Hematopoietic multipotent progenitor cell (in vitro differentiated cells): ENCODE measurements at regions not wholly inside any gene's neighbourhood (a gene's known extent, or its start where the extent isn't known, plus 50 kb on each side); places are given as distances from the start of the nearest gene placed in this dataset.

Experiments
- DNase-seq, 3 donors: peaks; one replicate each; pipeline ENCODE4 v3.0.0-alpha.2; 2011 to 2015; ENCODE audit warnings: low read depth in 2 of 3, low spot score in 2 of 3

- no peak for DNase-seq
Observed at GRCh38 chr11:42161886-42162285, 702.4 kb upstream of the LRRC4C start.

- no peak for DNase-seq
Observed at GRCh38 chr11:42169191-42169590, 709.7 kb upstream of the LRRC4C start.

GRCh38 chr11:42170601-42171000 is 711.1 kb upstream of the LRRC4C start:
- no peak for DNase-seq

GRCh38 chr11:42171046-42171445 is 711.6 kb upstream of the LRRC4C start:
- no peak for DNase-seq

GRCh38 chr11:42172441-42172840 is 713.0 kb upstream of the LRRC4C start:
- DNase-seq, result no peak

- DNase-seq, result no peak
Observed at GRCh38 chr11:42175203-42175602, 715.8 kb upstream of the LRRC4C start.

- DNase-seq, result no peak
Observed at GRCh38 chr11:42179216-42179615, 719.8 kb upstream of the LRRC4C start.

- no peak for DNase-seq
Observed at GRCh38 chr11:42195289-42196013, 736.0 kb upstream of the LRRC4C start.

- DNase-seq, result no peak
Observed at GRCh38 chr11:42200311-42200710, 740.9 kb upstream of the LRRC4C start.

- DNase-seq, result no peak
Observed at GRCh38 chr11:42201603-42202148, 742.2 kb upstream of the LRRC4C start.

GRCh38 chr11:42205518-42205917 is 746.1 kb upstream of the LRRC4C start:
- DNase-seq, result no peak

GRCh38 chr11:42225664-42226063 is 766.2 kb upstream of the LRRC4C start:
- no peak for DNase-seq

GRCh38 chr11:42232673-42233072 is 773.2 kb upstream of the LRRC4C start:
- DNase-seq, result no peak

- DNase-seq, result no peak
Observed at GRCh38 chr11:42234451-42234951, 775.0 kb upstream of the LRRC4C start.

GRCh38 chr11:42237701-42238235 is 778.3 kb upstream of the LRRC4C start:
- DNase-seq, result no peak

GRCh38 chr11:42239188-42239587 is 779.7 kb upstream of the LRRC4C start:
- no peak for DNase-seq

GRCh38 chr11:42243385-42243784 is 783.9 kb upstream of the LRRC4C start:
- no peak for DNase-seq

GRCh38 chr11:42244376-42244775 is 784.9 kb upstream of the LRRC4C start:
- DNase-seq, result no peak

GRCh38 chr11:42249401-42249800 is 789.9 kb upstream of the LRRC4C start:
- no peak for DNase-seq

GRCh38 chr11:42249956-42250355 is 790.5 kb upstream of the LRRC4C start:
- no peak for DNase-seq

GRCh38 chr11:42251984-42252383 is 792.5 kb upstream of the LRRC4C start:
- DNase-seq, result no peak

GRCh38 chr11:42253156-42253555 is 793.7 kb upstream of the LRRC4C start:
- DNase-seq, result no peak
